Naive thymus-derived CD8-positive, alpha-beta T cell (primary cell): ENCODE measurements at regions not wholly inside any gene's neighbourhood (a gene's known extent, or its start where the extent isn't known, plus 50 kb on each side); places are given as distances from the start of the nearest gene placed in this dataset.

ENCODE experiments used
- ATAC-seq, 2 donors: fragments of 150-1000 bp; cut with Tn5 transposase in 1 of 2; sonication (Bioruptor Pico), chemical (Tn5 transposase) in 1 of 2; 1 replicate in 1 of 2; 2 replicates in 1 of 2; pipeline ENCODE4 v1.10.0; 2021; ENCODE audit warnings: mild to moderate bottlenecking in 2 of 2, moderate library complexity in 2 of 2
- POLR2A ChIA-PET: fragments of 350-600 bp; sonication (Branson Sonifier 250); formaldehyde crosslinking; loops from one replicate; lab custom pipeline; 2021; ENCODE audit warnings: antibody characterized with exemption; lab: Charles Lee
- DNase-seq, 10 donors: peaks; one replicate each; pipeline versions ENCODE4 v3.0.0 to v3.0.0-alpha.2; 2020 to 2022
- H3K27ac Mint-ChIP-seq, 10 donors: one replicate each; pipeline ENCODE4 v1.8.0; 2020 to 2022; ENCODE audit warnings: mild to moderate bottlenecking in 10 of 10, mixed read lengths in 10 of 10, moderate library complexity in 4 of 10, inconsistent platforms in 1 of 10
- H3K27me3 Mint-ChIP-seq, 5 donors: one replicate each; pipeline ENCODE4 v1.8.0; 2021 to 2022; ENCODE audit warnings: mixed read lengths in 5 of 5
- H3K36me3 Mint-ChIP-seq, 3 donors: one replicate each; pipeline ENCODE4 v1.8.0; 2020 to 2022; ENCODE audit warnings: mixed read lengths in 3 of 3, mild to moderate bottlenecking in 2 of 3, inconsistent platforms in 1 of 3
- H3K4me1 Mint-ChIP-seq, 4 donors: one replicate each; pipeline ENCODE4 v1.8.0; 2021 to 2022; ENCODE audit warnings: mixed read lengths in 4 of 4
- H3K4me3 Mint-ChIP-seq, 10 donors: one replicate each; pipeline ENCODE4 v1.8.0; 2020 to 2022; ENCODE audit warnings: mild to moderate bottlenecking in 10 of 10, mixed read lengths in 10 of 10, moderate library complexity in 6 of 10, inconsistent platforms in 1 of 10
- H3K9me3 Mint-ChIP-seq, 9 donors: one replicate each; pipeline ENCODE4 v1.8.0; 2020 to 2022; ENCODE audit warnings: mixed read lengths in 9 of 9, mild to moderate bottlenecking in 3 of 9, inconsistent platforms in 1 of 9, moderate library complexity in 1 of 9

DNA sequence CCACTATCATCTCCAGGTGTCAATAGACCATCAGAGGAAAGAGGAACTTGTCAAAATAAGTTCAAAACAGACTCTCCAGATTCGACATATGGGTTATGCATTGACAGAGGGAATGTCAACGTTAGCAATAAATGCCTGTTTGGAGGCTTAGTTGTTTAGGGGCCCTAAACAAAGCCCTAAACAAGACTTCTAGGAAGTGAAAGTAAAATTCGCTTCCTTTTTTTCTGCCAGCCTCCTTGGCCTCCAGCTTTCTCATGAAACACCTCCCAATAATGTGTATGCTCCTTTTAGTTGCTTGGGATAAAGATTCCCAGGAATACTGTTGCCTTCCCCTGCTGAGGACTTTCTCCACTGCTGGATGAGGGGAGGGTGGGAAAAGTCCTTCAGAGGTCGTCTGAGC is 70.9 kb upstream of the ARNT2 start:
- DNase-seq = no peak
- no peaks in the 10 kb centered on the region for H3K4me1 Mint-ChIP-seq
- H3K9me3 Mint-ChIP-seq = peaks cover 0 to 8% (median 0%) of the 10 kb centered on the region in 9 donors
- ATAC-seq = no peak
- H3K36me3 Mint-ChIP-seq = no peaks in the 10 kb centered on the region
- no peak overlapping the region for H3K27ac Mint-ChIP-seq
- no peak overlapping the region for H3K4me3 Mint-ChIP-seq
- POLR2A ChIA-PET = no interaction called here
- peaks cover 6 to 48% (median 15%) of the 10 kb centered on the region in 5 donors for H3K27me3 Mint-ChIP-seq

DNA sequence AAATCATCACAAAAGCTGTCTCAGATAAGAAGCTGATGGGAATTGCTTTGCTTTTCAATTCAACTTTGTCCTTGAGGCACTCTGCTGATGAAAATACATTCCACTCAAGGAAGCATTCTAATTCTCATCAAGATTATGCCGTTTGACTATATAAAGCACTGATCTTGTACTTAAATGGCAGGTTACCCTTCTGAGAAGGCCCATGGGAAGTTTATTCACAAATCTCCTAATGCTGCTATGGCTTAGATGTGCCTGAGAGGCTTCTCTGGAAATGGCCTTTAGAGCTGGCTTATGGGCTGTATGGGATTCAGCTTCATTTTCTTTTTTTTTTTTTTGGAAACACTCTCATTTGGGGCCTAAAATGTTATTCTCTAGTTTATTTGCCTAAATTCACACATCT is 69.7 kb upstream of the ARNT2 start:
- Mint-ChIP-seq H3K27ac (no peak overlapping the region), H3K4me1 (no peaks in the 10 kb centered on the region), H3K27me3 (peaks cover 9 to 36% (median 11%) of the 10 kb centered on the region in 5 donors), H3K36me3 (no peaks in the 10 kb centered on the region), H3K4me3 (no peak overlapping the region), H3K9me3 (peaks cover 0 to 6% (median 0%) of the 10 kb centered on the region in 9 donors)
- no peak for ATAC-seq
- POLR2A ChIA-PET = no interaction called here
- no peak for DNase-seq

DNA sequence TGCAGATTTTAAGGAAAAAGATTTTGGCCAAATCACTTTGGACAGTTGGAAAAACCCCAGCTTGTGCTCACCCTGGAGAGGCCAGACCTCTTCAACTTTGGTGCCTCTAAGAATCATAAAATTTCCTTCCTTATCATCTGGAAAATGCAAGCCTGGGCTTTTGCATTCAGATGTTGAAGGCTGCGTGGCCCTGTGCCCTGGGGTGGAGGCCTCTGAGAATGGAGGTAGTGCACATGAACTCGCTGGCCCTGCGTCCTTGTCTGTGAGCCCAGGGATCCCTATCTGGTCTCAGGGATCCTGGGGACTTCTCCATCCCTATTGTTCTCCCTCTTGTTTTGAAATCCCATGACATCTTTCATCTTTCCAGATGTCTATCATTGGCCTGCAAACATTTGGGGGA is 64.6 kb upstream of the ARNT2 start:
- no peak for ATAC-seq
- Mint-ChIP-seq H3K4me3 (no peak overlapping the region), H3K4me1 (no peaks in the 10 kb centered on the region), H3K9me3 (no peaks in the 10 kb centered on the region), H3K27ac (no peak overlapping the region), H3K36me3 (no peaks in the 10 kb centered on the region), H3K27me3 (peaks cover 19 to 68% (median 30%) of the 10 kb centered on the region in 5 donors)
- POLR2A ChIA-PET = no interaction called here
- DNase-seq = no peak

DNA sequence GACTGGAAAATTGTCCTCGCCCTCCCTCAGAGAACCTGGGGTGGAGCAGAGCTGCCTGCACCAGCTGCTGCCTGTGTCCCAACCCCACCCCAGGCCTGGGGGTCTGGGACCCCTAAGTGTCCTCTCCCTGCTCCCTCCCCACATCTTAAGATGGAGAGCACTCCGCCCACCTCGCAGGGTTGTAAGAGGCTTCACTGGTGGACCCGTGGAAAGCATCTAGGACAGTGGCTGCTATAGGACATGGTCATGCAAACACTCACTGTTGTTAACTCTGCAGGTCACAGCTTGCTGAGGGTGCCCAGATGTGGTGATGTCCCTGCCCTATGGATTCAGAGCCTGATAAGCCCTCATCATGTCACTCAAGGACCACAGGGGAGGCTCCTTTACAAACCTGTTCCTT is 62.0 kb upstream of the ARNT2 start:
- POLR2A ChIA-PET = no interaction called here
- no peak overlapping the region for H3K4me3 Mint-ChIP-seq
- no peak overlapping the region for H3K27ac Mint-ChIP-seq

DNA sequence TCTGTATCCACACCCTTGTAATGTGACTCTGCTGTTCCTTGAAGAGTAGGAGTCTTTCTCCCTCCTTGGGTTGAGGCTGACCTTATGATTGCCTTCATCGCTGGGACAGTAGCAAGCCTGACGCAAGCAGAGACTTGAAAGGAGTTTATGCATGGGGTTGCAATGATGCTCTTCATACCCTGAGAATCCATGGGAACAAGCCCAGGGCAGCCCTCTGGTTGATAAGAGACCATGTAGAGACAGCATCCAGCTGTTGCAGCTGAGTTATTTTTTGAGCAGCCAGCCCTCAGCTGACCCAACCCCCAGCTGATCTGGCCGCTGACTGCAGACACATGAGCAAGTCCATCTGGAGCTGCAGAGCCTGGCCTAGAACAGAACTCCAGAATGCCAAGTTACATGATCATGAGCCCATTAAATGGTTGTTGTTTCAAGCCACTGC is 60.6 kb upstream of the ARNT2 start:
- H3K9me3 Mint-ChIP-seq = no peaks in the 10 kb centered on the region
- no peak for DNase-seq
- H3K4me3 Mint-ChIP-seq = no peak overlapping the region
- H3K27me3 Mint-ChIP-seq = peaks cover 11 to 43% (median 25%) of the 10 kb centered on the region in 5 donors
- POLR2A ChIA-PET = no interaction called here
- H3K27ac Mint-ChIP-seq = no peak overlapping the region
- H3K36me3 Mint-ChIP-seq = no peaks in the 10 kb centered on the region
- no peaks in the 10 kb centered on the region for H3K4me1 Mint-ChIP-seq
- ATAC-seq = no peak

More for the DNA sequence above, 62.0 kb upstream of the ARNT2 start:
- H3K27me3 Mint-ChIP-seq = peaks cover 9 to 53% (median 25%) of the 10 kb centered on the region in 5 donors
- no peaks in the 10 kb centered on the region for H3K9me3 Mint-ChIP-seq
- DNase-seq = no peak
- ATAC-seq = no peak
- H3K36me3 Mint-ChIP-seq = no peaks in the 10 kb centered on the region
- no peaks in the 10 kb centered on the region for H3K4me1 Mint-ChIP-seq

DNA sequence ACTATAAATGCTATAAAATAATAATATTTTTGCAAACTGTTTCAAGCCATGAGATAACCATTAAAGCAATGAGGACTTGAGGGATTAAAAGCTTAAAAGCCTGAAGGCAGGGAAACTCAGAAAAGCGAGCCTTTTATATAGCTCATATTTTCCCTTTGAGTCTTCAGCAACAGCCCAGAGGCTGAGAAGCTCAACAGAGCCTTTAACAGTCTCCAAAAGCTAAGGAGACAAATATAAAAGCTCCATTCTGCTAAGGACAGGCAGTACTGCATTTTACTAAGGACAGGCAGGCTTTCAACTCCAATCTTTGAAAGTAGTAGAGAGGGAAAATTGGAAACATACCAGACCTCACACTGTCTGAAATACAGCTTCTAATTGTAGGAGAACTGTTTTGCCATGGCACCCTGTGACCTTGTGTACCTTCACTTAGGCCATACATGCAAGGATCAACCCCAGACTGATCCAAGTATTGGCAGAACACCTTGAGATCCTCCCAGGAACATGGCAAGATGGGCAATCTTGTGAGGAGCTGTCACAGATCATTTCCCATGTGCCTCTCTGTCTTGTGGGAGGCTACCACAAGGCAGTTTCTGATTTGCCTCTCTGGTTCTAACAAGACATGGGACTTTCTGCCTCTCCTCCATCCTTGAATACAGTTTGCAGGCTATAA is 53.1 kb upstream of the ARNT2 start:
- Mint-ChIP-seq H3K9me3 (peaks cover 0 to 11% (median 0%) of the 10 kb centered on the region in 9 donors), H3K36me3 (no peaks in the 10 kb centered on the region), H3K4me1 (no peaks in the 10 kb centered on the region), H3K27me3 (peaks cover 19 to 50% (median 30%) of the 10 kb centered on the region in 5 donors), H3K27ac (no peak overlapping the region), H3K4me3 (no peak overlapping the region)
- POLR2A ChIA-PET = no interaction called here
- no peak for ATAC-seq
- no peak for DNase-seq
